ENCODE measurements at regions not wholly inside any gene's neighbourhood (a gene's known extent, or its start where the extent isn't known, plus 50 kb on each side); places are given as distances from the start of the nearest gene placed in this dataset.

DNA sequence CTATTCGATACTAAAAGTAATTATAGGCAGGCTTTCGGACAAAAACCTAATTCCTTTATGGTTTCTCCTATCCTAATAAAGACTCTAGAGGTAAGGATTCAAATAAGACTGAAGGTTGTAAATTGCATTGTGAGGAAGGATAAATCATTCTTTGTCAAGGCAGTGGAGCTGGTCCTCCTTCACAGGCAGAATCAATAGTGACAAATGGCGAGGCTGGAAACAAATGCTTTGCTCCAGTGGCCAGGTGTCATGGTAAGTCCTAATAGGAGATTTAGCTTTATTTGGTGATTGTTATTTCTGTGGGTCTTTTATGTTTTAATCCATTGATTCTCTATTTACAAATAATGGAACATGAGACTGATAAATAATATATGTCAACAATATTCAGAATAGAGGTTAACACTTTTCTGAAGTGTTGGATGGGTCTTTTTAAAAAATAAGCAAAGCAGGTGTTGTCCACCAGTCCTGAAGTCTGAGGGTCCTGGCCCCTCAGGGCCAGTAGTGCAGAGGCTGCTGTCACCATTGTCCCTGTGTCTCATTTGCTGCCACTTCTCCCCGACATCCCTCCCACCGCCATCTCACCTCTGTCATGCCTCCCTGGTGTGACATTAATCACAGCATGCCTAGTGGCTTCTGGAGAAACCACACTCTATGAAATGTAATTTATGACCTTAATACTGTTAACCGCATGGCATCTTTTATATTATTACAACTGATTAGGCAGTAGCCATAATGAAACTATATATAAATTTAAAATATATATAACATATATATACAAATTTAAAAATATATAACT is 120.9 kb upstream of the MAGI3 start:
- Mint-ChIP-seq H3K36me3 (ENCODE audit: insufficient read depth, unreplicated experiment) (no peaks in the 10 kb centered on the region), H3K4me3 (ENCODE audit: low read depth, unreplicated experiment) (no peak overlapping the region), H3K27me3 (ENCODE audit: unreplicated experiment) (no peaks in the 10 kb centered on the region), H3K4me1 (ENCODE audit: low read depth, unreplicated experiment) (no peaks in the 10 kb centered on the region), H3K27ac (ENCODE audit: unreplicated experiment) (no peak overlapping the region), H3K9me3 (ENCODE audit: low read depth, unreplicated experiment) (no peaks in the 10 kb centered on the region)
- no peak for DNase-seq
- TF ChIP-seq, protein P1, sequence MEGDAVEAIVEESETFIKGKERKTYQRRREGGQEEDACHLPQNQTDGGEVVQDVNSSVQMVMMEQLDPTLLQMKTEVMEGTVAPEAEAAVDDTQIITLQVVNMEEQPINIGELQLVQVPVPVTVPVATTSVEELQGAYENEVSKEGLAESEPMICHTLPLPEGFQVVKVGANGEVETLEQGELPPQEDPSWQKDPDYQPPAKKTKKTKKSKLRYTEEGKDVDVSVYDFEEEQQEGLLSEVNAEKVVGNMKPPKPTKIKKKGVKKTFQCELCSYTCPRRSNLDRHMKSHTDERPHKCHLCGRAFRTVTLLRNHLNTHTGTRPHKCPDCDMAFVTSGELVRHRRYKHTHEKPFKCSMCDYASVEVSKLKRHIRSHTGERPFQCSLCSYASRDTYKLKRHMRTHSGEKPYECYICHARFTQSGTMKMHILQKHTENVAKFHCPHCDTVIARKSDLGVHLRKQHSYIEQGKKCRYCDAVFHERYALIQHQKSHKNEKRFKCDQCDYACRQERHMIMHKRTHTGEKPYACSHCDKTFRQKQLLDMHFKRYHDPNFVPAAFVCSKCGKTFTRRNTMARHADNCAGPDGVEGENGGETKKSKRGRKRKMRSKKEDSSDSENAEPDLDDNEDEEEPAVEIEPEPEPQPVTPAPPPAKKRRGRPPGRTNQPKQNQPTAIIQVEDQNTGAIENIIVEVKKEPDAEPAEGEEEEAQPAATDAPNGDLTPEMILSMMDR (IDR thresholded peaks at IDR 0.05; ENCODE audit: unreplicated experiment), result no peak
- intact Hi-C loops (cut with micrococcal nuclease; ENCODE audit: unreplicated experiment), result no loop called here
- no TSS peak for BruUV-seq (replicated peaks)
- CTCF ChIA-PET, result no interaction called here

DNA sequence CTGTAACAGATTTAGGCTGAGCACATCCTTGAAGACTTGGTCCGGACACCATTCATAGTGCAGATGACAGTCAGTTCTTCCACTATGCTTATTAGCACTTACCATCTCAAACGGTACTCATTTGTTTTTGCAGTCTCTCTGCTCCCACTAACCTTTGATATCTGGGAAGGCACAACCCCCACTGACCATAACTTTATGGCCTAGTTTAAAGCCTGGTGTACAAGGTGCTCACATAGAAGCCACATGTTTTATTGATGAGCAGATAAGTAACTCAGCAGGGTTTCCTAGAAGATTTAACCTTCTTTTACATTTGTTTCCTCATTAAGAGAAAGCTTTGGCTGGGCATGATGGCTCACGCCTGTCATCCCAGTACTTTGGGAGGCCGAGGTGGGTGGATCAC is 119.3 kb upstream of the MAGI3 start:
- BruUV-seq (replicated peaks), result no TSS peak
- Mint-ChIP-seq H3K4me3 (ENCODE audit: low read depth, unreplicated experiment) (no peak overlapping the region), H3K27ac (ENCODE audit: unreplicated experiment) (no peak overlapping the region), H3K4me1 (ENCODE audit: low read depth, unreplicated experiment) (no peaks in the 10 kb centered on the region), H3K27me3 (ENCODE audit: unreplicated experiment) (no peaks in the 10 kb centered on the region), H3K36me3 (ENCODE audit: insufficient read depth, unreplicated experiment) (no peaks in the 10 kb centered on the region), H3K9me3 (ENCODE audit: low read depth, unreplicated experiment) (no peaks in the 10 kb centered on the region)
- DNase-seq, result no peak
- intact Hi-C loops (cut with micrococcal nuclease; ENCODE audit: unreplicated experiment), result no loop called here
- CTCF ChIA-PET, result no interaction called here
- TF ChIP-seq, protein P1 (IDR thresholded peaks at IDR 0.05; ENCODE audit: unreplicated experiment), result no peak

DNA sequence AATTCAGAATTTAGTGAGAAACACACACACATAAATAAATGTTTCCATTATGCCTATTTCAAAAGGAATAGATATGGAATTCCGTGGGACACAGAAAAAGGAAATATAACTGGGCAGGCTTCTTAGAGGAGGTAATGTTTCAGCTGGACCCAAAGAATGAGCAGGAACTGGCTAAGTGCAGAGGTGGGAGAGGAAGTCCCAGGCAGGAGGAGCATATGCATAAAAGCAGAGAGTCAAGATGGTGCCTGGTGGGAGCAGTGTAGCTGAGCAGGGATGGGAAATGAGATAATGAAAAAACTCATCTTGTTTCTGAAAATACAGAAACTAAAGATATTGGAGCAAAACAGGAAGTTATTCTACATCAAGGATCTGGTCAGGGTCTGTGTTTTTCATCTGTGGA is 115.2 kb upstream of the MAGI3 start:
- intact Hi-C loops (cut with micrococcal nuclease; ENCODE audit: unreplicated experiment), result no loop called here
- Mint-ChIP-seq H3K27ac (ENCODE audit: unreplicated experiment) (no peak overlapping the region), H3K9me3 (ENCODE audit: low read depth, unreplicated experiment) (no peaks in the 10 kb centered on the region), H3K36me3 (ENCODE audit: insufficient read depth, unreplicated experiment) (no peaks in the 10 kb centered on the region), H3K4me3 (ENCODE audit: low read depth, unreplicated experiment) (no peak overlapping the region), H3K4me1 (ENCODE audit: low read depth, unreplicated experiment) (no peaks in the 10 kb centered on the region), H3K27me3 (ENCODE audit: unreplicated experiment) (no peaks in the 10 kb centered on the region)
- BruUV-seq (replicated peaks), result no TSS peak
- no peak for DNase-seq
- TF ChIP-seq, protein P1 (IDR thresholded peaks at IDR 0.05; ENCODE audit: unreplicated experiment), result no peak
- CTCF ChIA-PET, result no interaction called here

DNA sequence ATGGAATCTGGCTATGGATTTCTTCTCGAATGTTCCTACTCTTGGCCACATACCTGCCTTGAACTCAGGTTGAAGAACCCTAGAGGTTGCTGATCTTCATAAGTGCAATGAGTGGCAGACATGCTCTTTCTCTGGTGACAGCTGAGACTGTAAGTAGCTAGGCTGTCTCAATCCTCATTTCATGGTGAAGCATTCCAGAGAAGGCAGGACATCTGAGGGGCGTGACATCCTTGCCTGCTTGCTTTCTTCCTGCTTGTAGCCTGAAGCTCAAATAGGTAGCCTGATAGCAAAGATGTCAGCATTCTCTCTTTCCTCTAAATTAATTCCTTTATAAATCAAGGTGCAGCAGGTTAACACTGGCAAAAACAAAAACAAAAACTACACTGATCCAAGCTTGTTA is 114.6 kb upstream of the MAGI3 start:
- Mint-ChIP-seq H3K4me3 (ENCODE audit: low read depth, unreplicated experiment) (no peak overlapping the region), H3K4me1 (ENCODE audit: low read depth, unreplicated experiment) (no peaks in the 10 kb centered on the region), H3K27me3 (ENCODE audit: unreplicated experiment) (no peaks in the 10 kb centered on the region), H3K27ac (ENCODE audit: unreplicated experiment) (no peak overlapping the region), H3K9me3 (ENCODE audit: low read depth, unreplicated experiment) (no peaks in the 10 kb centered on the region), H3K36me3 (ENCODE audit: insufficient read depth, unreplicated experiment) (no peaks in the 10 kb centered on the region)
- TF ChIP-seq, protein P1 (IDR thresholded peaks at IDR 0.05; ENCODE audit: unreplicated experiment), result no peak
- no TSS peak for BruUV-seq (replicated peaks)
- CTCF ChIA-PET, result no interaction called here
- no peak for DNase-seq
- intact Hi-C loops (cut with micrococcal nuclease; ENCODE audit: unreplicated experiment), result no loop called here

Measured in Calu3 (cell line).